ENCODE measurements at regions not wholly inside any gene's neighbourhood (a gene's known extent, or its start where the extent isn't known, plus 50 kb on each side); places are given as distances from the start of the nearest gene placed in this dataset.
A peak's percentile ranks its signal among the peaks of the same experiment; 100 is the strongest.
"Not testable (repeated sequence)": the region's sequence is repeated elsewhere in the genome, so short reads cannot be mapped to it uniquely, and the experiment has no call there.

- DNase-seq (ENCODE audit: low read depth in 2 of 2): no peak
These were observed 93.7 kb downstream of the MRM1 start for GRCh38 chr17:36695082-36695481.

GRCh38 chr17:36695710-36696109 is 94.3 kb downstream of the MRM1 start:
- DNase-seq (ENCODE audit: low read depth in 2 of 2): not testable (repeated sequence)

- DNase-seq (ENCODE audit: low read depth in 2 of 2): no peak
These were observed 95.4 kb downstream of the MRM1 start for GRCh38 chr17:36696805-36697204.

GRCh38 chr17:36697903-36698530 is 96.6 kb downstream of the MRM1 start:
- DNase-seq (ENCODE audit: low read depth in 2 of 2): no peak

GRCh38 chr17:36701429-36702099 is 100.2 kb downstream of the MRM1 start:
- no peak for DNase-seq (ENCODE audit: low read depth in 2 of 2)

- DNase-seq (ENCODE audit: low read depth in 2 of 2): no peak
These were observed 101.3 kb downstream of the MRM1 start for GRCh38 chr17:36702636-36703035.

GRCh38 chr17:36703860-36704266 is 102.5 kb downstream of the MRM1 start:
- DNase-seq (ENCODE audit: low read depth in 2 of 2): no peak

- DNase-seq (ENCODE audit: low read depth in 2 of 2): no peak
These were observed 104.0 kb downstream of the MRM1 start for GRCh38 chr17:36705283-36705795.

- DNase-seq (ENCODE audit: low read depth in 2 of 2): peak in 1 of 2 donors; percentile 18
These were observed 104.7 kb downstream of the MRM1 start for GRCh38 chr17:36705874-36706731.

GRCh38 chr17:36707904-36708303 is 106.5 kb downstream of the MRM1 start:
- no peak for DNase-seq (ENCODE audit: low read depth in 2 of 2)

- no peak for DNase-seq (ENCODE audit: low read depth in 2 of 2)
These were observed 113.4 kb downstream of the MRM1 start for GRCh38 chr17:36714789-36715188.

GRCh38 chr17:36715951-36716350 is 114.6 kb downstream of the MRM1 start:
- no peak for DNase-seq (ENCODE audit: low read depth in 2 of 2)

GRCh38 chr17:36717088-36717487 is 115.7 kb downstream of the MRM1 start:
- DNase-seq (ENCODE audit: low read depth in 2 of 2): no peak

- no peak for DNase-seq (ENCODE audit: low read depth in 2 of 2)
These were observed 118.7 kb downstream of the MRM1 start for GRCh38 chr17:36720131-36720530.

GRCh38 chr17:36721560-36722120 is 120.3 kb downstream of the MRM1 start:
- no peak for DNase-seq (ENCODE audit: low read depth in 2 of 2)

GRCh38 chr17:36722121-36722902 is 120.9 kb downstream of the MRM1 start:
- DNase-seq (ENCODE audit: low read depth in 2 of 2): peak; percentile 53 to 64

GRCh38 chr17:36722903-36723263 is 121.5 kb downstream of the MRM1 start:
- no peak for DNase-seq (ENCODE audit: low read depth in 2 of 2)

- no peak for DNase-seq (ENCODE audit: low read depth in 2 of 2)
These were observed 122.2 kb downstream of the MRM1 start for GRCh38 chr17:36723459-36724025.

GRCh38 chr17:36726199-36726598 is 124.8 kb downstream of the MRM1 start:
- DNase-seq (ENCODE audit: low read depth in 2 of 2): no peak

- DNase-seq (ENCODE audit: low read depth in 2 of 2): no peak
These were observed 125.7 kb downstream of the MRM1 start for GRCh38 chr17:36727052-36727451.

GRCh38 chr17:36727577-36727976 is 126.2 kb downstream of the MRM1 start:
- no peak for DNase-seq (ENCODE audit: low read depth in 2 of 2)
